ENCODE measurements at regions not wholly inside any gene's neighbourhood (a gene's known extent, or its start where the extent isn't known, plus 50 kb on each side); places are given as distances from the start of the nearest gene placed in this dataset.
A peak's percentile ranks its signal among the peaks of the same experiment; 100 is the strongest.

DNA sequence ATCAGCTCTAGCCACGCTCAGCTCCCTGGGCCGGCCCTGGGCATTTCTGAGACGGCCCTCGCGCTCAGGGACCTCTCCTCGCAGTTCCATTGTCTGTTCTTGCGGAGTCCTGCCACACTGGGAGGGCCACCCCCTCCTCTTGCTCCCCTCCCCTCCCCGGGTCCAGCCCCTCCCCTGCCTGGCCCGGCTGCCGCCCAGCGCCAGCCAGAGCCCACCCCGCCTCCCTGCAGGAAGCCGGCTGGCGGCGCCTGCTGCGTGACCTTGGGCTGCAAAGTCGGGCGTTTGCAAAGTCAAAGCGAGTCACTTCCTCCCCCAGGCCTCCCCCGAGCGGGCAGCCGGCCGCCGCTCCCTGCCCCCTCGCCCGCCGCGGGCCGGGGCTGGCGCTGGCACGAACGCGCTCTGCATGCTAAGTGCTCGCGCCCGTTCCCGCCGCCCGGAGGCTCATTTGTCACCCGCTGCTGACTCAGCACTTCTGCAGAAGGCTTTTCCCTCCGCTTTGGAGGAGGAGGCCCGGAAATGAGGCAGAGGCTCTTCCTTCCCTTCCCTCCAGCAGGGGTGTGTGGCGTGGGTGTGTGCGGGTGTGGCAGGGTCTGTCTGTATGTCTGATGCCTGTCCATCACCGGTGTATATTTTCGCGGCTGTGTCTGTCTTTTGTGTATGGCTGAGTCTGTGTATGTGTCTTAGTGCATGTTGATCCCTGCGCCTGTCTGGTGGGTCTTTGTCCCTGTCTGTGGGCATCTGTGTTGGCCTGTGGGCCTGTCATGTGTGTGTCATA lies 72.0 kb downstream of the IRF2BPL start:
- intact Hi-C loops (cut with micrococcal nuclease): loop anchor here (1.0 to 10.0 kb wide), 11 partner anchors 22 to 418 kb away; partner anchors contain the start of genes ANGEL1, CIPC, IRF2BPL and SAMD15
- H3K9me3 Mint-ChIP-seq: no peaks in the 10 kb centered on the region
- no peaks in the 10 kb centered on the region for H3K27me3 Mint-ChIP-seq (ENCODE audit: insufficient read depth)
- peaks cover 77% of the 10 kb centered on the region for H3K4me1 Mint-ChIP-seq (ENCODE audit: low read depth)
- peak; percentile 85 for DNase-seq (ENCODE audit: low spot score)
- peak overlapping the region; percentile 74 for H3K4me3 Mint-ChIP-seq
- no peaks in the 10 kb centered on the region for H3K36me3 Mint-ChIP-seq (ENCODE audit: low read depth)
- peak overlapping the region; percentile 90 for H3K27ac Mint-ChIP-seq

GRCh38 chr14:76955575-76956315 lies 72.8 kb downstream of the IRF2BPL start:
- DNase-seq (ENCODE audit: low spot score): peak; percentile 51
- no peaks in the 10 kb centered on the region for H3K27me3 Mint-ChIP-seq (ENCODE audit: insufficient read depth)
- peak overlapping the region; percentile 90 for H3K27ac Mint-ChIP-seq
- H3K4me1 Mint-ChIP-seq (ENCODE audit: low read depth): peaks cover 77% of the 10 kb centered on the region
- no peaks in the 10 kb centered on the region for H3K36me3 Mint-ChIP-seq (ENCODE audit: low read depth)
- peak overlapping the region; percentile 74 for H3K4me3 Mint-ChIP-seq
- intact Hi-C loops (cut with micrococcal nuclease): loop anchor here (1.0 to 10.0 kb wide), 11 partner anchors 23 to 419 kb away; partner anchors contain the start of genes ANGEL1, CIPC, IRF2BPL and SAMD15
- H3K9me3 Mint-ChIP-seq: no peaks in the 10 kb centered on the region

- Mint-ChIP-seq H3K27ac (peak overlapping the region; percentile 67), H3K9me3 (no peaks in the 10 kb centered on the region), H3K4me3 (peak overlapping the region; percentile 46), H3K4me1 (ENCODE audit: low read depth) (peaks cover 68% of the 10 kb centered on the region), H3K36me3 (ENCODE audit: low read depth) (no peaks in the 10 kb centered on the region), H3K27me3 (ENCODE audit: insufficient read depth) (no peaks in the 10 kb centered on the region)
- no peak for DNase-seq (ENCODE audit: low spot score)
- intact Hi-C loops (cut with micrococcal nuclease): loop anchor here (5.0 to 10.0 kb wide), 3 partner anchors 142 to 420 kb away; partner anchors contain the start of genes ANGEL1, SAMD15, TMED8 and VASH1
These were observed 73.9 kb downstream of the IRF2BPL start for GRCh38 chr14:76954394-76955190.

DNA sequence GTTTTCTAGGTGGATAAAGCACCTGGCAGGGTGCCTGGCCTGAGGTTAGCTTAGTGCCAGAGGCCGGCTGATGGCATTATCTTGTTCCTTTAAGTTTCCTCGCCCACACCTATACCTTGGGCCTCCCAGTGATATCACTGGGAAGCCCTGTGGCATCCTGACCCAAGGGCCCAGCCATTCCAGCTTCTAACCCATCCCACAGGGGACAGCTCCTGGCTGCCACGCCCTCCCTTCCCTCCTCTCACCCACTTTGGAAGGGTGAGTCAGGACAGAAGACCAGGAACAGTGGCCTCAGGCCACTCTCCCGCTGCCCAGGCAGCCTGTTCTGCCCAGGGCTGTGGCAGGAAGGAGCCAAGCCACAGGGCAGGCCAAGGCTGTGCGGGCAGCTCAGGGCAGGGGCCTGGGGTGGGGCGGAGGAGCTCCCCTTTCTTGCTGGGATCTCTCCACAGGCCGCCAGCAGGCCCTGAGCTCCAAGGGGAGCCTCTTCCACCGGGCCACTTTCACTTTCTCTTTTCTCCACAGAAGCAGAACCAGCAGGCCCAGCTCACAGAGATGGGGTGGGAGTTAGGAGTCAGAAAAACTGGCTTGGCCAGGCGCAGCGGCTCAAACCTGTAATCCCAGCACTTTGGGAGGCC lies 75.1 kb downstream of the IRF2BPL start:
- DNase-seq (ENCODE audit: low spot score): peak; percentile 57
- Mint-ChIP-seq H3K4me1 (ENCODE audit: low read depth) (peaks cover 61% of the 10 kb centered on the region), H3K27ac (peak overlapping the region; percentile 53), H3K27me3 (ENCODE audit: insufficient read depth) (no peaks in the 10 kb centered on the region), H3K36me3 (ENCODE audit: low read depth) (no peaks in the 10 kb centered on the region), H3K4me3 (peak overlapping the region; percentile 61), H3K9me3 (no peaks in the 10 kb centered on the region)
- intact Hi-C loops (cut with micrococcal nuclease): loop anchor here (1.0 to 10.0 kb wide), 3 partner anchors 9 to 421 kb away; partner anchors contain the start of genes SAMD15, TMED8 and VASH1

DNA sequence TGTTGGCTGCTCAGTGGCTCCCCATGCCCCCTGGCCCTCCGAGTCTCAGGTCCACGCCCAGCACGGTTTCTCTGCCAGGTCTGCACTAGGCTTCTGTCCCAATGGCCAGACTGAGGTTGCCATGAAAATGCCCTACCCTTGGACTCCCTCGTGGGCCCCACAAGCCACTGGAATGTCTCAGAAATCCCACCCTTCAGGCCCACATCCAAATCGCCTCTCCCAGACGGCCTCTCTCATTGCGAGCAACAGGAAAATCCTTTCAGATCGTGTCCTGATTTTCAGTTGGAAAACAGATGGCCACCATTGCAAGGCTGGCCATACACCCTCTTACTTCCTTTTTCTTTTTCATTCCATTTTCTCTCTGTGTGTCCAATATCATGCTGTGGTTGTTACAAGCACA lies 77.3 kb downstream of the IRF2BPL start:
- Mint-ChIP-seq H3K36me3 (ENCODE audit: low read depth) (no peaks in the 10 kb centered on the region), H3K4me1 (ENCODE audit: low read depth) (peaks cover 58% of the 10 kb centered on the region), H3K27me3 (ENCODE audit: insufficient read depth) (no peaks in the 10 kb centered on the region), H3K27ac (no peak overlapping the region), H3K4me3 (no peak overlapping the region), H3K9me3 (no peaks in the 10 kb centered on the region)
- intact Hi-C loops (cut with micrococcal nuclease): loop anchor here (10.0 kb wide), 2 partner anchors 186 to 424 kb away; partner anchors contain the start of genes SAMD15, TMED8 and VASH1
- no peak for DNase-seq (ENCODE audit: low spot score)

DNA sequence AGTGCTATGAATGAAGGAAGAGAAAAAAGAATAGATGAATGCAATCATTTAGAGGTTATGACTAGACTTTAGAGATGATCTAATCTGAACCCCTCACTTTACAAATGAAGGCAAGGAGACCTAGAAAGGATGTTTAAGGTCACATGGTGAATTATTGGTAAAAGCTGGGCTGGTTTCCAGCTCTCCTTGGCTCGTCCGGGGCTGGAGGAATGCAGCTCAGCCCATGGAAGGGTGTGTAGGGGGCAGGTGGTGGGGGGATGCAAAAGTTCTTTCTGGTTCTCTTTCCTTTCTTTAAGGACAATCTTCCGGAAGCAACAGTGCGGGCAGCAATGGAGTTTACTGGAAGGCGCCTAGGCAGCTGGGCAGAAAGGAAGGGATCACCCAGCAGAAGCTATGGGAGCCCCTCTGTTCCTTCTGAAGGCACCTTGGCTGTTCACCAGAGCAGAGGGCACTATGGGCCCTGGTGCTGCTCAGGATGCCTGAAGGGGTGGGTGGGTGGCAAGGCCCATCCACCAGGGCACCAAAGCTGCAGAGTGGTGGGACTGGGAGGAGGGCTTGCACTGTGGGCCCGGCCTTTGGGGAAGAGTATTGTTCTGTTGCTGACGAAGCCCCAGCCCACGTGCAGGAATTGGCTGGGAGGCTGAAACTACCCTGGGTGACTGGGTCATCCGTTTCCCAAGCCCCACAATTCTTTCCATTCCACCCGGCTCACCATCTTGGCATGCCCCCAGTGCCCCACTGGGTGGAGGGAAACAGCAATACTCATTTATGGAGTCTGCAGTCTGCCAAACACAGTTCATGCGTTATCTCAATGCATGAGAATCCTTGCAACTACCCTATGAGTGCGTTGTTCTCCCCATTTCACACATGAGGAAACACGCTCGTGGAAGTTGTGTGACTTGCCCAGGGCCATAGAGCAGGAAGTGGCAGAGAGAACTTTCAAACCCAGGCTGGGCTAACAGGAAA lies 78.2 kb downstream of the IRF2BPL start:
- no peak overlapping the region for H3K4me3 Mint-ChIP-seq
- H3K27ac Mint-ChIP-seq: no peak overlapping the region
- no peak for DNase-seq (ENCODE audit: low spot score)
- no peaks in the 10 kb centered on the region for H3K36me3 Mint-ChIP-seq (ENCODE audit: low read depth)
- intact Hi-C loops (cut with micrococcal nuclease): loop anchor here (10.0 kb wide), 2 partner anchors 186 to 424 kb away; partner anchors contain the start of genes SAMD15, TMED8 and VASH1
- H3K27me3 Mint-ChIP-seq (ENCODE audit: insufficient read depth): no peaks in the 10 kb centered on the region
- H3K4me1 Mint-ChIP-seq (ENCODE audit: low read depth): peaks cover 50% of the 10 kb centered on the region
- no peaks in the 10 kb centered on the region for H3K9me3 Mint-ChIP-seq

DNA sequence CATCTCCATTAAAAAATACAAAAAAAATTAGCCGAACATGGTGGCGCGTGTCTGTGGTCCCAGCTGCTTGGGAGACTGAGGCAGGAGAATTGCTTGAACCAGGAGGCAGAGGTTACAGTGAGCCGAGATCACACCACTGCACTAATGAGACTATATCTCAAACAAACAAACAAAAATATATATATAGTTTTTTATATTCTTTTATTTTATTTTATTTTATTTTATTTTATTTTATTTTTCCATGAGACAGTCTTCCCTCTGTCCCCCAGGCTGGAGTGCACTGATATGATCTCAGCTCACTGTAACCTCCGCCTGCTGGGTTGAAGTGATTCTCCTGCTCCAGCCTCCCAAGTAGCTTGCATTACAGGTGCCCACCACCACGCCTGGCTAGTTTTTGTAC lies 79.5 kb downstream of the IRF2BPL start:
- Mint-ChIP-seq H3K4me3 (no peak overlapping the region), H3K9me3 (no peaks in the 10 kb centered on the region), H3K36me3 (ENCODE audit: low read depth) (no peaks in the 10 kb centered on the region), H3K27ac (no peak overlapping the region), H3K27me3 (ENCODE audit: insufficient read depth) (no peaks in the 10 kb centered on the region), H3K4me1 (ENCODE audit: low read depth) (peaks cover 38% of the 10 kb centered on the region)
- no peak for DNase-seq (ENCODE audit: low spot score)
- intact Hi-C loops (cut with micrococcal nuclease): no loop called here

GRCh38 chr14:76948213-76948947 lies 80.1 kb downstream of the IRF2BPL start:
- Mint-ChIP-seq H3K36me3 (ENCODE audit: low read depth) (no peaks in the 10 kb centered on the region), H3K4me3 (peak overlapping the region; percentile 17), H3K27ac (no peak overlapping the region), H3K27me3 (ENCODE audit: insufficient read depth) (no peaks in the 10 kb centered on the region), H3K9me3 (no peaks in the 10 kb centered on the region), H3K4me1 (ENCODE audit: low read depth) (peaks cover 33% of the 10 kb centered on the region)
- intact Hi-C loops (cut with micrococcal nuclease): no loop called here
- no peak for DNase-seq (ENCODE audit: low spot score)

DNA sequence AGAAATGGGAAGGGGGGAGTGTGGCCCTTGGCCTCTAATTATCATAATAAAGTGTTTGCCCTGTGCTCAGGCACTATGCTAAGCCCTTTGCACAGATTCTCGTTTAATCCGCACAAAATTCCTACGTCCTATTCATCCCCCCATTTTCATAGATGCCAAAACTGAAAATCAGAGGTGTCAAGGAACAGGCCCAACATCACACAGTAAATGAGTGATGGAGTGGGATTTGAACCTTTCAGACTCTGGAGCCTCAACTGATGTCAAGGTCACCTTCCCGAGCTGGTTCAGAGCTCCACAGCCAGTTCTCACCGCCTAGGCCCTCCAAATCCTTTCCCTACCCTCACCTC lies 80.7 kb downstream of the IRF2BPL start:
- H3K4me1 Mint-ChIP-seq (ENCODE audit: low read depth): peaks cover 35% of the 10 kb centered on the region
- no peak overlapping the region for H3K4me3 Mint-ChIP-seq
- no peak for DNase-seq (ENCODE audit: low spot score)
- no peaks in the 10 kb centered on the region for H3K36me3 Mint-ChIP-seq (ENCODE audit: low read depth)
- intact Hi-C loops (cut with micrococcal nuclease): loop anchor here (1.0 to 2.0 kb wide), 3 partner anchors 13 to 105 kb away; no protein-coding TSS in a partner anchor
- H3K9me3 Mint-ChIP-seq: no peaks in the 10 kb centered on the region
- H3K27ac Mint-ChIP-seq: no peak overlapping the region
- H3K27me3 Mint-ChIP-seq (ENCODE audit: insufficient read depth): no peaks in the 10 kb centered on the region

DNA sequence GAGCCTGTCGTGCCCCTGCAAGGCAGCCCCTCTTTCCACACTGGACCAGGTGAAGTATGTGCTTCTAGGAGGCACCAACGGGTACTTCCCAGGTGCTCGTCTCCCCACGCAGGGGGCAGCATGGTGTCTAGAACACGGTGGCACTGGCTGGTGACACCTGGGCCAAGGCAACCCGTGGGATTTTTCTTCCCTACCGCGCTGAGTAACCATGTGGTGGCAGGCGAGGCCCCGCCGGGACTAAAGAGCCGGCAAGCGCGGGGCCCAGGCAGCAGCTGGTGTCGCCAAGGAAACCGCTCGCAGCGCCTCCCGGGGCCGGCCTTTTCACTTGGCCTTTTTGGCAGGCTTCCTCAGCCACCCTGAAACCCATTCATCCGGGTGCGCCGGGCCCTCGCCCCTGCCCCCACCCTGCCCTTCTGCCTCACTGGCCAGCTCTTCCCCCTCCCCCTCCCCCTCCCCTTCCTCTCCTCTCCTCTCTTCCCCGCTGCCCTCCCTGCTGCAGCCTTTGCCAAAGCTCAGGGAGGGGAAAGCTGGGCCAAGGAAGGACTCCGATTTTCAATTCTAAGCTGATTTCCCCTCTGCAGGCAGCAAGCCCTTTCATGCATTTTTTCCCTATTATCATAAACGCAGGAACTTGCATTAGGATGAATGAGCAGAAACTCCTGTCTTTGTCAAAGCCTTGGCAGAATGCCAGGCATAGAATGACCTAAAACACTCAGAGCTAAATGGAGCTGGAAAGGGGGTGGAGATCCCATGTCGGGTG lies 81.2 kb downstream of the IRF2BPL start:
- intact Hi-C loops (cut with micrococcal nuclease): loop anchor here (1.0 to 2.0 kb wide), 3 partner anchors 14 to 106 kb away; no protein-coding TSS in a partner anchor
- Mint-ChIP-seq H3K36me3 (ENCODE audit: low read depth) (no peaks in the 10 kb centered on the region), H3K27ac (peak overlapping the region; percentile 23), H3K9me3 (no peaks in the 10 kb centered on the region), H3K27me3 (ENCODE audit: insufficient read depth) (no peaks in the 10 kb centered on the region), H3K4me1 (ENCODE audit: low read depth) (peaks cover 41% of the 10 kb centered on the region), H3K4me3 (no peak overlapping the region)
- peak; percentile 56 for DNase-seq (ENCODE audit: low spot score)
